ENCODE measurements at regions not wholly inside any gene's neighbourhood (a gene's known extent, or its start where the extent isn't known, plus 50 kb on each side); places are given as distances from the start of the nearest gene placed in this dataset.

GRCh38 chr3:30531017-30531570 is 75.3 kb upstream of the TGFBR2 start:
- TF ChIP-seq CTCF (IDR thresholded peaks at IDR 0.05; ENCODE audit: extremely low read depth, low read depth, low read length) = no peak
- Histone ChIP-seq H3K27me3 (ENCODE audit: insufficient read depth, low read length) (no peaks in the 10 kb centered on the region), H3K4me2 (ENCODE audit: insufficient read depth, low read length) (no peak overlapping the region), H2AFZ (ENCODE audit: low read length) (no peak overlapping the region), H3K27ac (ENCODE audit: low read depth, low read length) (no peak overlapping the region), H3K79me2 (ENCODE audit: insufficient read depth, low read length) (no peaks in the 10 kb centered on the region), H3K9me3 (ENCODE audit: low read depth, low read length) (no peaks in the 10 kb centered on the region), H3K4me3 (ENCODE audit: insufficient read depth, low read length) (no peak overlapping the region), H3K4me1 (ENCODE audit: insufficient read depth, low read length) (peaks cover 3% of the 10 kb centered on the region), H3K36me3 (ENCODE audit: insufficient read depth, low read length) (no peaks in the 10 kb centered on the region), H4K20me1 (ENCODE audit: insufficient read depth, low read length) (no peaks in the 10 kb centered on the region)
- DNase-seq (ENCODE audit: insufficient read length, low spot score, missing footprints) = no peak

- DNase-seq (ENCODE audit: insufficient read length, low spot score, missing footprints) = peak; percentile 81
- Histone ChIP-seq H3K4me3 (ENCODE audit: insufficient read depth, low read length) (no peak overlapping the region), H3K27me3 (ENCODE audit: insufficient read depth, low read length) (no peaks in the 10 kb centered on the region), H3K27ac (ENCODE audit: low read depth, low read length) (no peak overlapping the region), H3K4me2 (ENCODE audit: insufficient read depth, low read length) (no peak overlapping the region), H3K4me1 (ENCODE audit: insufficient read depth, low read length) (peaks cover 25% of the 10 kb centered on the region), H3K9me3 (ENCODE audit: low read depth, low read length) (no peaks in the 10 kb centered on the region), H4K20me1 (ENCODE audit: insufficient read depth, low read length) (no peaks in the 10 kb centered on the region), H3K79me2 (ENCODE audit: insufficient read depth, low read length) (no peaks in the 10 kb centered on the region), H2AFZ (ENCODE audit: low read length) (no peak overlapping the region), H3K36me3 (ENCODE audit: insufficient read depth, low read length) (no peaks in the 10 kb centered on the region)
- TF ChIP-seq CTCF (IDR thresholded peaks at IDR 0.05; ENCODE audit: extremely low read depth, low read depth, low read length) = no peak
Observed at GRCh38 chr3:30535525-30535924, 70.9 kb upstream of the TGFBR2 start.

- H3K36me3 ChIP-seq (ENCODE audit: insufficient read depth, low read length) = no peaks in the 10 kb centered on the region
- H3K27me3 ChIP-seq (ENCODE audit: insufficient read depth, low read length) = no peaks in the 10 kb centered on the region
- no peaks in the 10 kb centered on the region for H4K20me1 ChIP-seq (ENCODE audit: insufficient read depth, low read length)
- no peak overlapping the region for H2AFZ ChIP-seq (ENCODE audit: low read length)
- no peaks in the 10 kb centered on the region for H3K79me2 ChIP-seq (ENCODE audit: insufficient read depth, low read length)
- DNase-seq (ENCODE audit: insufficient read length, low spot score, missing footprints) = peak; percentile 86
- H3K4me1 ChIP-seq (ENCODE audit: insufficient read depth, low read length) = peaks cover 25% of the 10 kb centered on the region
- no peak for TF ChIP-seq CTCF (IDR thresholded peaks at IDR 0.05; ENCODE audit: extremely low read depth, low read depth, low read length)
- H3K4me2 ChIP-seq (ENCODE audit: insufficient read depth, low read length) = peak overlapping the region; percentile 21
- no peak overlapping the region for H3K4me3 ChIP-seq (ENCODE audit: insufficient read depth, low read length)
- peak overlapping the region; percentile 71 for H3K27ac ChIP-seq (ENCODE audit: low read depth, low read length)
- no peaks in the 10 kb centered on the region for H3K9me3 ChIP-seq (ENCODE audit: low read depth, low read length)
Observed at GRCh38 chr3:30538791-30539190, 67.6 kb upstream of the TGFBR2 start.

GRCh38 chr3:30539206-30539605 is 67.2 kb upstream of the TGFBR2 start:
- Histone ChIP-seq H3K27ac (ENCODE audit: low read depth, low read length) (peak overlapping the region; percentile 62), H3K9me3 (ENCODE audit: low read depth, low read length) (no peaks in the 10 kb centered on the region), H4K20me1 (ENCODE audit: insufficient read depth, low read length) (no peaks in the 10 kb centered on the region)

More at GRCh38 chr3:30539206-30539605, 67.2 kb upstream of the TGFBR2 start:
- H3K79me2 ChIP-seq (ENCODE audit: insufficient read depth, low read length) = no peaks in the 10 kb centered on the region
- no peaks in the 10 kb centered on the region for H3K27me3 ChIP-seq (ENCODE audit: insufficient read depth, low read length)
- H3K36me3 ChIP-seq (ENCODE audit: insufficient read depth, low read length) = no peaks in the 10 kb centered on the region
- TF ChIP-seq CTCF (IDR thresholded peaks at IDR 0.05; ENCODE audit: extremely low read depth, low read depth, low read length) = no peak
- peak overlapping the region; percentile 8 for H3K4me2 ChIP-seq (ENCODE audit: insufficient read depth, low read length)
- peaks cover 25% of the 10 kb centered on the region for H3K4me1 ChIP-seq (ENCODE audit: insufficient read depth, low read length)
- no peak overlapping the region for H2AFZ ChIP-seq (ENCODE audit: low read length)
- DNase-seq (ENCODE audit: insufficient read length, low spot score, missing footprints) = no peak
- no peak overlapping the region for H3K4me3 ChIP-seq (ENCODE audit: insufficient read depth, low read length)
